ENCODE measurements at regions not wholly inside any gene's neighbourhood (a gene's known extent, or its start where the extent isn't known, plus 50 kb on each side); places are given as distances from the start of the nearest gene placed in this dataset.

DNA sequence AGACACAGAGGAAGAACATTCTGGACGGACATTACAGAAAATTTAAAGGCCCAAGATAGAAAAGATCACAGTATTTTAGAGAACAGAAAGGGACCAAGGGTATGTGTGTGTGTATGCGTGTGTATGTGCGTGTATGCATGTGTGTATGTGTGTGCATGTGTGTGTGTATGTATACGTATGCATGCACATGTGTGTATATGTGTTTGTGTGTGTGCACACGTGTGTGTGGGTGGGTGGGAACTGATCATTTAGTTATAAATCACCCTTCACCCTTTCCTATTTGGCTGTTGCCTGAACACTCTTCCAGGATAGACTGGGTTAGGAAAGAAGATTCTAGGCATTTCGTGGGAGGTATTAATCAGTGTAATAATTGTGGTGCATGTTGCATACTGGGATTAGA, 634.4 kb downstream of the DHX35 start:
- DNase-seq: no peak
- Mint-ChIP-seq H3K27me3 (ENCODE audit: unreplicated experiment) (no peaks in the 10 kb centered on the region), H3K4me3 (ENCODE audit: unreplicated experiment) (no peak overlapping the region), H3K36me3 (ENCODE audit: unreplicated experiment) (no peaks in the 10 kb centered on the region), H3K4me1 (ENCODE audit: low read depth, unreplicated experiment) (peaks cover 5% of the 10 kb centered on the region), H3K27ac (ENCODE audit: unreplicated experiment) (no peak overlapping the region), H3K9me3 (ENCODE audit: unreplicated experiment) (no peaks in the 10 kb centered on the region)
- TF ChIP-seq CTCF (IDR thresholded peaks at IDR 0.05; ENCODE audit: partially characterized antibody, unreplicated experiment): no peak

GRCh38 chr20:39592371-39592770, 630.2 kb downstream of the DHX35 start:
- H3K4me3 Mint-ChIP-seq (ENCODE audit: unreplicated experiment): no peak overlapping the region
- no peaks in the 10 kb centered on the region for H3K9me3 Mint-ChIP-seq (ENCODE audit: unreplicated experiment)
- peaks cover 5% of the 10 kb centered on the region for H3K4me1 Mint-ChIP-seq (ENCODE audit: low read depth, unreplicated experiment)
- H3K27ac Mint-ChIP-seq (ENCODE audit: unreplicated experiment): no peak overlapping the region
- no peaks in the 10 kb centered on the region for H3K27me3 Mint-ChIP-seq (ENCODE audit: unreplicated experiment)
- H3K36me3 Mint-ChIP-seq (ENCODE audit: unreplicated experiment): no peaks in the 10 kb centered on the region
- DNase-seq: no peak
- TF ChIP-seq CTCF (IDR thresholded peaks at IDR 0.05; ENCODE audit: partially characterized antibody, unreplicated experiment): no peak

DNA sequence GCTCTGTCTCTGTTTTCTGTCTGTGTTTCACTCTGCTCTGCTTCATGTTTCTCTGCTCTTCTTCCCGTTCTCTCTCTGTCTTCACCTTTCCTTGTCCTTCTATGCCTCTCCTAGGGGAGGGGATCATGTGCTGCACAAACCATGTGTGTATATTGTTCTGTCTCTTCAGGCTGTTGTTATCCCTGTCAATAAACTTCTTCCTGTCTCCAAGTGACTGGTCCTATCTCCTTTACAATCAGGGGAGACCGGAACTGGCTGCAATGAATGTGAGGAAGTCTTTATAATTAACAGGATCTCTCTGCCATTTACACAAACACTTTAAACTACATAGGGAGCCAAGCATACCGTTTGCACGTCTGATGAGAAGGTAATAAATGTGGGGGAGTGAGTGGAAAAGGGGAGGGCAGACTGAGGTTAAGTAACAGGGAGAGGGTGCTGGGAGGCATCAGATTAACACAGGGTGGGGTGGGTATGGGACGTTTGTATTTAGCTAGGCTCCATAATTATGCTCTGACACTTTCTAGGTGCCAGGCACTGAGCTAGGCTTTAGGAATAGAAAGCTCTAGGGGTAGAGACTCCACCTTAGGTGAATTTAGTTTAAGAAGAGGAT, 626.1 kb downstream of the DHX35 start:
- Mint-ChIP-seq H3K9me3 (ENCODE audit: unreplicated experiment) (peaks cover 3% of the 10 kb centered on the region), H3K4me3 (ENCODE audit: unreplicated experiment) (no peak overlapping the region), H3K27ac (ENCODE audit: unreplicated experiment) (no peak overlapping the region), H3K27me3 (ENCODE audit: unreplicated experiment) (no peaks in the 10 kb centered on the region), H3K36me3 (ENCODE audit: unreplicated experiment) (no peaks in the 10 kb centered on the region), H3K4me1 (ENCODE audit: low read depth, unreplicated experiment) (no peaks in the 10 kb centered on the region)
- TF ChIP-seq CTCF (IDR thresholded peaks at IDR 0.05; ENCODE audit: partially characterized antibody, unreplicated experiment): no peak
- DNase-seq: no peak

DNA sequence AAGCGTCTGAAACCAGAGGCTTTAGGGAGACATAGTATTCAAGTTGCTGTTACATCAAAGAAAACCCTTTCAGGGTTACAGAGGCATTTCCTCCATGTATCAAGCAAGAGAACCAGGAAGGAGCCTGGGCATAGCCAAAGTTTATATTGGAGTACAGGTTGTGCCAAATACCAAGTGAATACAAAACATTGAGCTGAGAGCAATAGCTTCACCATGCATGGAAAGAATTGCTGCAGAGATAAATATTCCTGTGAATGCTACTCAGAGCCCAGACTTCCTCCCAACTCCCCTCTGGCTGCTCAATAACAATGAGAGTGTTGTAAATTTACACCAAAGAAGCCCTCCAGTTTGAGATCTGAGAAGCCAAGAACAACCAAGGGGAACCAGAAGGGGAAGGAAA, 618.9 kb downstream of the DHX35 start:
- no peak for DNase-seq
- H3K4me3 Mint-ChIP-seq (ENCODE audit: unreplicated experiment): no peak overlapping the region
- TF ChIP-seq CTCF (IDR thresholded peaks at IDR 0.05; ENCODE audit: partially characterized antibody, unreplicated experiment): no peak
- no peaks in the 10 kb centered on the region for H3K4me1 Mint-ChIP-seq (ENCODE audit: low read depth, unreplicated experiment)
- peaks cover 3% of the 10 kb centered on the region for H3K27me3 Mint-ChIP-seq (ENCODE audit: unreplicated experiment)
- no peaks in the 10 kb centered on the region for H3K9me3 Mint-ChIP-seq (ENCODE audit: unreplicated experiment)
- no peak overlapping the region for H3K27ac Mint-ChIP-seq (ENCODE audit: unreplicated experiment)
- H3K36me3 Mint-ChIP-seq (ENCODE audit: unreplicated experiment): no peaks in the 10 kb centered on the region

DNA sequence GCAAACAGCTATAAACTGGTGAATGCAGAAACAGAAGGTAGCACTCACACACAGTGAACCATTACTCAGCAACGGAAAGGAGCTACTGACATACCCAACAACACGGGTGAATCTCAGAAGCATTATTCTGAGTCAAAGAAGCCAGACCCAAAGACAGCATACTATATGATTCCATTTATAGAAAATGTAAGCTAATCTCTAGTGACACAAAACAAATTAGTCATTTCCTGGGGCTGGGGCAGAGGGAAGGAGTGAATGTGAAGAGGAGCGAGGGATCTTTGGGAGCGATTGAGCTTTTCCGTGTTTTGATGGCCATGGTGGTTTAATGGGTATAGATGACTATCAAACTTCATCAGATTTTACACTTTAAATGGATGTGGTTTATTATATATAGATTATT, 614.6 kb downstream of the DHX35 start:
- Mint-ChIP-seq H3K4me1 (ENCODE audit: low read depth, unreplicated experiment) (no peaks in the 10 kb centered on the region), H3K4me3 (ENCODE audit: unreplicated experiment) (no peak overlapping the region), H3K9me3 (ENCODE audit: unreplicated experiment) (no peaks in the 10 kb centered on the region), H3K27me3 (ENCODE audit: unreplicated experiment) (peaks cover 3% of the 10 kb centered on the region), H3K36me3 (ENCODE audit: unreplicated experiment) (no peaks in the 10 kb centered on the region), H3K27ac (ENCODE audit: unreplicated experiment) (no peak overlapping the region)
- TF ChIP-seq CTCF (IDR thresholded peaks at IDR 0.05; ENCODE audit: partially characterized antibody, unreplicated experiment): no peak
- DNase-seq: no peak

All from glutamatergic neuron (in vitro differentiated cells).